ENCODE measurements at regions not wholly inside any gene's neighbourhood (a gene's known extent, or its start where the extent isn't known, plus 50 kb on each side); places are given as distances from the start of the nearest gene placed in this dataset.

DNA sequence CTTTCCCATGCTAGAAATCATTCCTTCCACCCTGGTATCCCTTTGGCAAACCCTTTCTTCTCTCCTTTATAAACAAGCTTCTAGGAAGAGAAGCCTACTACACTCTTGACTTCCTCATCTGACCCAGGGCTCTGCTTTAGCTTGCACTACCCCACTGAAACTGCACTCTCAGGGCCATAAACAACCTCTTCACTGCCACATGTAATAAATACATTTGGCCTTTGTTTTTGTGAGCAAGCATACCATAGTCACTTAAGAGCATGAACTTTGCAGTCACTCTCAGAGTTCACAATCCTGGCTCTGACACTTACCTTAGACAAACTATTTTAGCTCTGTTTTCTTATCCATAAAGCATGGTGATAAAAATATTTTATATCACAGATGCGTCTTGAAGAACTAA is 50.7 kb upstream of the USP38 start:
- DNase-seq (ENCODE audit: low read depth in 4 of 6, low spot score in 6 of 6): no peak
- H3K27ac ChIP-seq (ENCODE audit: low read depth, low read length): no peak overlapping the region
- no peaks in the 10 kb centered on the region for H3K36me3 ChIP-seq (ENCODE audit: control insufficient read depth, insufficient read depth, low read length)
- H3K4me1 ChIP-seq (ENCODE audit: control insufficient read depth, insufficient read depth, low read length): no peaks in the 10 kb centered on the region
- no CpG with 5 or more reads among the region's 1 CpG for WGBS (ENCODE audit: insufficient coverage)
- H3K9me3 ChIP-seq (ENCODE audit: control insufficient read depth, insufficient read depth, low read length): no peaks in the 10 kb centered on the region
- no peaks in the 10 kb centered on the region for H3K27me3 ChIP-seq (ENCODE audit: control insufficient read depth, insufficient read depth, low read length)
- H3K4me3 ChIP-seq (ENCODE audit: low read depth, low read length): no peak overlapping the region
